SU-DHL-6 (cell line): ENCODE measurements at regions not wholly inside any gene's neighbourhood (a gene's known extent, or its start where the extent isn't known, plus 50 kb on each side); places are given as distances from the start of the nearest gene placed in this dataset.
"Not testable (repeated sequence)": the region's sequence is repeated elsewhere in the genome, so short reads cannot be mapped to it uniquely, and the experiment has no call there.

ENCODE experiments used
- H2AFZ ChIP-seq: fragments of 200-600 bp; sonication (generic); 2 replicates; pipeline ENCODE4 v1.6.1; 2014; ENCODE audit warnings: low read depth, mild to moderate bottlenecking, moderate library complexity, mixed read lengths, antibody characterized with exemption, low read length; ENCODE audit not compliant: severe bottlenecking
- H3F3A ChIP-seq: fragments of 200-600 bp; shearing (Covaris generic); 2 replicates; pipeline ENCODE4 v1.6.0; 2016; ENCODE audit warnings: antibody characterized with exemption, mild to moderate bottlenecking; ENCODE audit not compliant: insufficient read depth
- H3K27ac ChIP-seq: fragments of 200-600 bp; sonication (generic); 2 replicates; pipeline ENCODE4 v1.5.1; 2016; ENCODE audit warnings: low read depth, mild to moderate bottlenecking, low read length, moderate library complexity, mixed read lengths
- H3K27me3 ChIP-seq: fragments of 200-600 bp; sonication (generic), shearing (Covaris generic); 2 replicates; pipeline ENCODE4 v1.6.0; 2014; ENCODE audit warnings: mild to moderate bottlenecking, low read length
- H3K36me3 ChIP-seq: fragments of 200-600 bp; sonication (generic); 2 replicates; pipeline ENCODE4 v1.6.1; 2014; ENCODE audit warnings: mild to moderate bottlenecking, low read length, mixed read lengths
- H3K4me2 ChIP-seq: fragments of 300-600, 200-600 bp; shearing (Covaris generic), sonication (generic); 2 replicates; pipeline ENCODE4 v1.6.0; 2014; ENCODE audit warnings: low read length, low read depth, mild to moderate bottlenecking; ENCODE audit not compliant: poor library complexity, severe bottlenecking
- H3K4me3 ChIP-seq: fragments of 200-600 bp; sonication (generic); 2 replicates; pipeline ENCODE4 v1.5.1; 2014; ENCODE audit warnings: antibody characterized with exemption, low read length, mild to moderate bottlenecking, mixed read lengths; ENCODE audit not compliant: insufficient read depth, poor library complexity, severe bottlenecking
- H3K79me2 ChIP-seq: fragments of 200-600 bp; sonication (generic); 2 replicates; pipeline ENCODE4 v1.6.1; 2014; ENCODE audit warnings: mild to moderate bottlenecking, low read length, moderate library complexity; ENCODE audit not compliant: insufficient read depth
- H3K9ac ChIP-seq: fragments of 200-600 bp; sonication (generic); 2 replicates; pipeline ENCODE4 v1.7.0; 2014; ENCODE audit warnings: mild to moderate bottlenecking, low read length
- H3K9me2 ChIP-seq: fragments of 200-600 bp; sonication (generic); replicated peaks from 2 replicates; pipeline ENCODE4 v1.6.1; 2014; ENCODE audit warnings: low read length; ENCODE audit not compliant: insufficient read depth
- H3K9me3 ChIP-seq: fragments of 200-600 bp; sonication (generic); 2 replicates; pipeline ENCODE4 v1.6.1; 2014; ENCODE audit warnings: low read length, mixed read lengths; ENCODE audit not compliant: insufficient read depth
- H4K20me1 ChIP-seq: fragments of 200-600 bp; sonication (generic); 2 replicates; pipeline ENCODE4 v1.6.1; 2014; ENCODE audit warnings: low read depth, mild to moderate bottlenecking, antibody characterized with exemption, low read length, moderate library complexity, mixed read lengths
- CTCF ChIP-seq: fragments of 200-600 bp; sonication (generic); IDR thresholded peaks from one replicate; pipeline ENCODE4 v1.5.1; 2017; ENCODE audit warnings: antibody characterized with exemption, mild to moderate bottlenecking, low read length, moderate library complexity; ENCODE audit not compliant: insufficient read depth, poor library complexity, severe bottlenecking
- EZH2phosphoT487 ChIP-seq: fragments of 200-600 bp; sonication (generic), shearing (Covaris generic); conservative IDR thresholded peaks from 2 replicates; pipeline ENCODE4 v1.6.1; 2018; ENCODE audit warnings: mild to moderate bottlenecking, antibody characterized with exemption, low read length, moderate library complexity, mixed read lengths

- Histone ChIP-seq H3K27ac (no peak overlapping the region), H2AFZ (no peak overlapping the region), H3K79me2 (no peaks in the 10 kb centered on the region), H3K9ac (no peak overlapping the region), H3K36me3 (no peaks in the 10 kb centered on the region), H3F3A (no peaks in the 10 kb centered on the region), H3K4me2 (no peak overlapping the region), H3K9me2 (no peaks in the 10 kb centered on the region), H3K4me3 (no peak overlapping the region), H3K9me3 (no peaks in the 10 kb centered on the region), H3K27me3 (no peaks in the 10 kb centered on the region), H4K20me1 (no peaks in the 10 kb centered on the region)
- TF ChIP-seq EZH2phosphoT487, result no peak
These were observed 140.0 kb upstream of the MB21D2 start for GRCh38 chr3:193057616-193058015.

GRCh38 chr3:193060748-193061546 is 143.3 kb upstream of the MB21D2 start:
- Histone ChIP-seq H3K4me2 (no peak overlapping the region), H3K9me2 (no peaks in the 10 kb centered on the region), H3K36me3 (no peaks in the 10 kb centered on the region), H3K9me3 (no peaks in the 10 kb centered on the region), H3K4me3 (no peak overlapping the region), H3F3A (no peaks in the 10 kb centered on the region), H4K20me1 (no peaks in the 10 kb centered on the region), H3K9ac (no peak overlapping the region), H2AFZ (no peak overlapping the region), H3K27ac (no peak overlapping the region), H3K79me2 (no peaks in the 10 kb centered on the region), H3K27me3 (no peaks in the 10 kb centered on the region)
- TF ChIP-seq CTCF, result no peak

- Histone ChIP-seq H2AFZ (no peak overlapping the region), H3K9me3 (no peaks in the 10 kb centered on the region), H3K4me3 (no peak overlapping the region), H3K36me3 (no peaks in the 10 kb centered on the region), H3K79me2 (no peaks in the 10 kb centered on the region), H3K9ac (no peak overlapping the region), H4K20me1 (no peaks in the 10 kb centered on the region), H3K9me2 (no peaks in the 10 kb centered on the region), H3K4me2 (no peak overlapping the region), H3F3A (no peaks in the 10 kb centered on the region), H3K27ac (no peak overlapping the region), H3K27me3 (no peaks in the 10 kb centered on the region)
- TF ChIP-seq CTCF (no peak), EZH2phosphoT487 (no peak)
These were observed 150.7 kb upstream of the MB21D2 start for GRCh38 chr3:193068365-193068764.

- H3K9me3 ChIP-seq, H3K9me2 ChIP-seq, H3K9ac ChIP-seq, H4K20me1 ChIP-seq, H3K4me3 ChIP-seq, H3K27me3 ChIP-seq, H2AFZ ChIP-seq, H3F3A ChIP-seq, H3K79me2 ChIP-seq, H3K36me3 ChIP-seq, H3K27ac ChIP-seq, H3K4me2 ChIP-seq: not testable (repeated sequence)
These were observed 152.1 kb upstream of the MB21D2 start for GRCh38 chr3:193069732-193070131.
